OCI-LY7 (cell line): ENCODE measurements at regions not wholly inside any gene's neighbourhood (a gene's known extent, or its start where the extent isn't known, plus 50 kb on each side); places are given as distances from the start of the nearest gene placed in this dataset.
"Not testable (repeated sequence)": the region's sequence is repeated elsewhere in the genome, so short reads cannot be mapped to it uniquely, and the experiment has no call there.

ENCODE experiments used
- CTCF ChIP-seq: fragments of 200-600 bp; sonication (generic); conservative IDR thresholded peaks from 2 replicates; pipeline ENCODE4 v1.5.1; 2014; ENCODE audit warnings: mild to moderate bottlenecking, antibody characterized with exemption, low read length, moderate library complexity, mixed read lengths
- EZH2phosphoT487 ChIP-seq: fragments of 200-600 bp; sonication (generic); IDR thresholded peaks from 2 replicates; pipeline ENCODE4 v1.6.1; 2018; ENCODE audit warnings: low read depth, borderline replicate concordance, mild to moderate bottlenecking, mixed run types, antibody characterized with exemption, low read length, moderate library complexity, mixed read lengths

- not testable (repeated sequence) for TF ChIP-seq CTCF, EZH2phosphoT487
Observed at GRCh38 chr4:131352371-131352770, 1796.7 kb upstream of the PCDH10 start.
